Vagina (tissue), 2 donors: ENCODE measurements at regions not wholly inside any gene's neighbourhood (a gene's known extent, or its start where the extent isn't known, plus 50 kb on each side); places are given as distances from the start of the nearest gene placed in this dataset.

Source experiments
- POLR2A ChIP-seq, 2 donors: fragments of 450-650 bp; IDR thresholded peaks; one replicate each; pipeline ENCODE4 v1.6.1; 2017; ENCODE audit warnings: antibody characterized with exemption in 2 of 2, mild to moderate bottlenecking in 2 of 2, moderate library complexity in 2 of 2
- POLR2AphosphoS5 ChIP-seq, 2 donors: sonication (generic); formaldehyde crosslinking; IDR thresholded peaks; one replicate each; pipeline ENCODE4 v1.9.0; 2017; ENCODE audit warnings: antibody characterized with exemption in 2 of 2, mild to moderate bottlenecking in 2 of 2, low read depth in 1 of 2; ENCODE audit not compliant: insufficient read depth in 1 of 2
- TF ChIP-seq, protein P1 (sequence below), 3 experiments: fragments of 450-650 bp in 2 of 3; fragments of 200-600 bp in 1 of 3; sonication (generic) in 1 of 3; IDR thresholded peaks; one replicate each; pipeline ENCODE4 v1.5.1; 2017 to 2019; ENCODE audit warnings: antibody characterized with exemption in 3 of 3, mild to moderate bottlenecking in 2 of 3, moderate library complexity in 2 of 3

DNA sequence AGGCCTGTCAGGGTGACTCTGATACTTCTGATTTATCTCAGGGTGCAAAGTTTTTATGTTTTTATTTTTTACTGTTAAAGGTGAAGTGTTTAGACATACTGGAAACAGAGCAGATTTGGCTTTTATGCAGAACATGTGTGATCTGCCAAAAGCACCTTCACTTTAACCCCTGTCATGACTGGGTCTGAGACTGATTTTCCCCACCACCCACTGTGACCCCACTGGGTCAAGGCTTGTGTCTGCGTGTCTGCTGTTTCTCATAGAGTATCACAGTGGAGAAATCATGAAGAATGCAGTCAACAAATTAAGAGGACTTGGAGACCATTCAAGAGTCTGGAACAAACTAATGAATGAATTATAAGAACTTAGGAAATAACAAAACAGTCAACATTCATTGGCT is 131.2 kb downstream of the SPTSSA start:
- TF ChIP-seq, protein P1, sequence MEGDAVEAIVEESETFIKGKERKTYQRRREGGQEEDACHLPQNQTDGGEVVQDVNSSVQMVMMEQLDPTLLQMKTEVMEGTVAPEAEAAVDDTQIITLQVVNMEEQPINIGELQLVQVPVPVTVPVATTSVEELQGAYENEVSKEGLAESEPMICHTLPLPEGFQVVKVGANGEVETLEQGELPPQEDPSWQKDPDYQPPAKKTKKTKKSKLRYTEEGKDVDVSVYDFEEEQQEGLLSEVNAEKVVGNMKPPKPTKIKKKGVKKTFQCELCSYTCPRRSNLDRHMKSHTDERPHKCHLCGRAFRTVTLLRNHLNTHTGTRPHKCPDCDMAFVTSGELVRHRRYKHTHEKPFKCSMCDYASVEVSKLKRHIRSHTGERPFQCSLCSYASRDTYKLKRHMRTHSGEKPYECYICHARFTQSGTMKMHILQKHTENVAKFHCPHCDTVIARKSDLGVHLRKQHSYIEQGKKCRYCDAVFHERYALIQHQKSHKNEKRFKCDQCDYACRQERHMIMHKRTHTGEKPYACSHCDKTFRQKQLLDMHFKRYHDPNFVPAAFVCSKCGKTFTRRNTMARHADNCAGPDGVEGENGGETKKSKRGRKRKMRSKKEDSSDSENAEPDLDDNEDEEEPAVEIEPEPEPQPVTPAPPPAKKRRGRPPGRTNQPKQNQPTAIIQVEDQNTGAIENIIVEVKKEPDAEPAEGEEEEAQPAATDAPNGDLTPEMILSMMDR (IDR thresholded peaks at IDR 0.05), result no peak
- TF ChIP-seq POLR2A (IDR thresholded peaks at IDR 0.05), result no peak
- no peak for TF ChIP-seq POLR2AphosphoS5 (IDR thresholded peaks at IDR 0.05; ENCODE audit: insufficient read depth in 1 of 2, low read depth in 1 of 2)
